H9 (cell line): ENCODE measurements at regions not wholly inside any gene's neighbourhood (a gene's known extent, or its start where the extent isn't known, plus 50 kb on each side); places are given as distances from the start of the nearest gene placed in this dataset.

Experiments used
- DNase-seq: peaks from one replicate; pipeline ENCODE4 v3.0.0-alpha.2; 2017
- H2AFZ ChIP-seq: one replicate; pipeline ENCODE4 v1.6.1; 2013; ENCODE audit warnings: mild to moderate bottlenecking, low read length, control low read depth, moderate library complexity
- H2AK5ac ChIP-seq: 2 replicates; pipeline ENCODE4 v1.6.1; 2013; ENCODE audit warnings: low read length, control low read depth, mixed read lengths; ENCODE audit not compliant: insufficient read length
- H2BK120ac ChIP-seq: one replicate; pipeline ENCODE4 v1.6.1; 2013; ENCODE audit warnings: low read depth, mild to moderate bottlenecking, low read length, control low read depth, inconsistent platforms; ENCODE audit not compliant: poor library complexity, severe bottlenecking
- H2BK12ac ChIP-seq: 2 replicates; pipeline ENCODE4 v1.6.1; 2013; ENCODE audit warnings: low read length, control low read depth, mixed read lengths, low read depth; ENCODE audit not compliant: insufficient read length
- H2BK15ac ChIP-seq: 2 replicates; pipeline ENCODE4 v1.6.1; 2013; ENCODE audit warnings: low read depth, low read length, control low read depth
- H2BK20ac ChIP-seq: one replicate; pipeline ENCODE4 v1.6.1; 2013; ENCODE audit warnings: low read depth, mild to moderate bottlenecking, low read length, control low read depth, inconsistent platforms; ENCODE audit not compliant: poor library complexity, severe bottlenecking
- H2BK5ac ChIP-seq: 2 replicates; pipeline ENCODE4 v1.6.1; 2013; ENCODE audit warnings: low read length, control low read depth, mixed read lengths; ENCODE audit not compliant: insufficient read length
- H3K14ac ChIP-seq: 2 replicates; pipeline ENCODE4 v1.6.1; 2013; ENCODE audit warnings: low read length, control low read depth; ENCODE audit not compliant: insufficient read depth
- H3K18ac ChIP-seq: 2 replicates; pipeline ENCODE4 v1.6.1; 2013; ENCODE audit warnings: low read depth, mild to moderate bottlenecking, mixed read lengths, low read length, control low read depth; ENCODE audit not compliant: insufficient read length
- H3K23ac ChIP-seq: 2 replicates; pipeline ENCODE4 v1.6.1; 2013; ENCODE audit warnings: low read length, control low read depth, mixed read lengths, low read depth; ENCODE audit not compliant: insufficient read length
- H3K23me2 ChIP-seq: 2 replicates; pipeline ENCODE4 v1.6.1; 2013; ENCODE audit warnings: low read depth, mild to moderate bottlenecking, mixed read lengths, low read length, control low read depth; ENCODE audit not compliant: insufficient read length, poor library complexity, severe bottlenecking
- H3K27ac ChIP-seq: 2 replicates; pipeline ENCODE4 v1.5.1; 2013; ENCODE audit warnings: low read length, control low read depth, mixed read lengths, low read depth; ENCODE audit not compliant: insufficient read length
- H3K27me3 ChIP-seq: 2 replicates; pipeline ENCODE4 v1.6.1; 2013; ENCODE audit warnings: low read length, control low read depth, inconsistent platforms; ENCODE audit not compliant: insufficient read depth
- H3K4ac ChIP-seq: 2 replicates; pipeline ENCODE4 v1.6.1; 2013; ENCODE audit warnings: low read depth, mild to moderate bottlenecking, control low read depth, inconsistent platforms, low read length, moderate library complexity
- H3K4me1 ChIP-seq: 2 replicates; pipeline ENCODE4 v1.6.1; 2013; ENCODE audit warnings: low read length, control low read depth, inconsistent platforms; ENCODE audit not compliant: insufficient read depth
- H3K4me2 ChIP-seq: 2 replicates; pipeline ENCODE4 v1.6.1; 2013; ENCODE audit warnings: low read length, control low read depth, mixed read lengths; ENCODE audit not compliant: insufficient read length, insufficient read depth
- H3K56ac ChIP-seq: 2 replicates; pipeline ENCODE4 v1.6.1; 2013; ENCODE audit warnings: low read depth, mild to moderate bottlenecking, mixed read lengths, low read length, control low read depth; ENCODE audit not compliant: insufficient read length
- H3K79me1 ChIP-seq: 2 replicates; pipeline ENCODE4 v1.6.1; 2013; ENCODE audit warnings: low read depth, mild to moderate bottlenecking, moderate library complexity, low read length, control low read depth, inconsistent platforms; ENCODE audit not compliant: insufficient read depth, poor library complexity, severe bottlenecking
- H3K79me2 ChIP-seq: 2 replicates; pipeline ENCODE4 v1.6.1; 2013; ENCODE audit warnings: low read length, control low read depth, inconsistent platforms; ENCODE audit not compliant: insufficient read depth
- H3K9ac ChIP-seq: 2 replicates; pipeline ENCODE4 v1.6.1; 2013; ENCODE audit warnings: low read length, control low read depth, mixed read lengths; ENCODE audit not compliant: insufficient read length; ENCODE audit errors: extremely low read depth
- H3K9me3 ChIP-seq: one replicate; pipeline ENCODE4 v1.6.1; 2013; ENCODE audit warnings: low read depth, low read length, inconsistent platforms; ENCODE audit not compliant: control insufficient read depth
- H3T11ph ChIP-seq: one replicate; pipeline ENCODE4 v1.6.1; 2013; ENCODE audit warnings: mild to moderate bottlenecking, low read length, control low read depth, inconsistent platforms
- H4K20me1 ChIP-seq: one replicate; pipeline ENCODE4 v1.6.1; 2013; ENCODE audit not compliant: control insufficient read depth, insufficient read length, insufficient read depth
- H4K5ac ChIP-seq: 2 replicates; pipeline ENCODE4 v1.6.1; 2013; ENCODE audit warnings: low read depth, mild to moderate bottlenecking, mixed read lengths, low read length, control low read depth; ENCODE audit not compliant: insufficient read length
- H4K8ac ChIP-seq: replicated peaks from 2 replicates; pipeline ENCODE4 v1.6.1; 2013; ENCODE audit warnings: low read length, control low read depth, mixed read lengths, low read depth; ENCODE audit not compliant: insufficient read length
- H4K91ac ChIP-seq: 2 replicates; pipeline ENCODE4 v1.6.1; 2013; ENCODE audit warnings: low read depth, mild to moderate bottlenecking, moderate library complexity, mixed read lengths, low read length, control low read depth; ENCODE audit not compliant: insufficient read length
- H3K27ac Mint-ChIP-seq, 3 experiments: 2 replicates in 2 of 3; 3 replicates in 1 of 3; pipeline ENCODE4 v1.8.0; 2020 to 2021; ENCODE audit warnings: mixed read lengths in 3 of 3, mild to moderate bottlenecking in 1 of 3, moderate library complexity in 1 of 3
- H3K27me3 Mint-ChIP-seq: 2 replicates; pipeline ENCODE4 v1.8.0; 2021; ENCODE audit warnings: low read depth, mild to moderate bottlenecking, moderate library complexity, mixed read lengths
- H3K36me3 Mint-ChIP-seq, 3 experiments: 2 replicates in 2 of 3; 3 replicates in 1 of 3; pipeline ENCODE4 v1.8.0; 2020 to 2021; ENCODE audit warnings: low read depth in 3 of 3, mixed read lengths in 3 of 3; ENCODE audit not compliant: insufficient read depth in 1 of 3
- H3K4me1 Mint-ChIP-seq, 2 experiments: 2 replicates each; pipeline ENCODE4 v1.8.0; 2020; ENCODE audit warnings: mixed read lengths in 2 of 2
- H3K4me3 Mint-ChIP-seq, 2 experiments: 2 replicates in 1 of 2; 3 replicates in 1 of 2; pipeline ENCODE4 v1.8.0; 2020 to 2021; ENCODE audit warnings: mild to moderate bottlenecking in 2 of 2, mixed read lengths in 2 of 2, moderate library complexity in 1 of 2
- H3K9me3 Mint-ChIP-seq, 2 experiments: 2 replicates in 1 of 2; 3 replicates in 1 of 2; pipeline ENCODE4 v1.8.0; 2020; ENCODE audit warnings: mild to moderate bottlenecking in 2 of 2, mixed read lengths in 2 of 2, moderate library complexity in 1 of 2
- WGBS: extraction: QIAGEN DNeasy Blood & Tissue Kit; methylation state at CpG from one replicate; pipeline ENCODE4 v1.1.7; 2013; ENCODE audit warnings: missing lambda C conversion rate, low lambda C conversion rate, mixed read lengths; ENCODE audit not compliant: insufficient read length; ENCODE audit errors: extremely low coverage; 5-methylcytosine and 5-hydroxymethylcytosine counted together
- TF ChIP-seq, protein P1 (sequence below): fragments of 200-600 bp; sonication (generic); conservative IDR thresholded peaks from 3 replicates; pipeline ENCODE4 v1.8.0; 2021; ENCODE audit warnings: antibody characterized with exemption, mild to moderate bottlenecking

- Histone ChIP-seq H3K56ac (no peak overlapping the region), H3K23ac (no peak overlapping the region), H3K79me2 (no peaks in the 10 kb centered on the region), H3K9me3 (no peaks in the 10 kb centered on the region), H3K9ac (no peak overlapping the region), H3T11ph (no peak overlapping the region), H2BK120ac (no peak overlapping the region), H4K8ac (no peak overlapping the region), H2AFZ (no peak overlapping the region), H2AK5ac (no peak overlapping the region), H3K27ac (no peak overlapping the region), H3K4me1 (no peaks in the 10 kb centered on the region), H3K27me3 (no peaks in the 10 kb centered on the region), H2BK20ac (no peak overlapping the region), H3K18ac (no peak overlapping the region), H3K14ac (no peak overlapping the region), H3K4me2 (no peak overlapping the region), H2BK5ac (no peak overlapping the region), H4K20me1 (no peaks in the 10 kb centered on the region), H4K91ac (no peak overlapping the region), H2BK15ac (no peak overlapping the region), H3K4ac (no peak overlapping the region), H4K5ac (no peak overlapping the region), H3K79me1 (no peaks in the 10 kb centered on the region), H2BK12ac (no peak overlapping the region), H3K23me2 (no peaks in the 10 kb centered on the region)
- TF ChIP-seq, protein P1, sequence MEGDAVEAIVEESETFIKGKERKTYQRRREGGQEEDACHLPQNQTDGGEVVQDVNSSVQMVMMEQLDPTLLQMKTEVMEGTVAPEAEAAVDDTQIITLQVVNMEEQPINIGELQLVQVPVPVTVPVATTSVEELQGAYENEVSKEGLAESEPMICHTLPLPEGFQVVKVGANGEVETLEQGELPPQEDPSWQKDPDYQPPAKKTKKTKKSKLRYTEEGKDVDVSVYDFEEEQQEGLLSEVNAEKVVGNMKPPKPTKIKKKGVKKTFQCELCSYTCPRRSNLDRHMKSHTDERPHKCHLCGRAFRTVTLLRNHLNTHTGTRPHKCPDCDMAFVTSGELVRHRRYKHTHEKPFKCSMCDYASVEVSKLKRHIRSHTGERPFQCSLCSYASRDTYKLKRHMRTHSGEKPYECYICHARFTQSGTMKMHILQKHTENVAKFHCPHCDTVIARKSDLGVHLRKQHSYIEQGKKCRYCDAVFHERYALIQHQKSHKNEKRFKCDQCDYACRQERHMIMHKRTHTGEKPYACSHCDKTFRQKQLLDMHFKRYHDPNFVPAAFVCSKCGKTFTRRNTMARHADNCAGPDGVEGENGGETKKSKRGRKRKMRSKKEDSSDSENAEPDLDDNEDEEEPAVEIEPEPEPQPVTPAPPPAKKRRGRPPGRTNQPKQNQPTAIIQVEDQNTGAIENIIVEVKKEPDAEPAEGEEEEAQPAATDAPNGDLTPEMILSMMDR, result no peak
- no CpG with 5 or more reads among the region's 2 CpGs for WGBS
- H3K9me3 Mint-ChIP-seq, result no peaks in the 10 kb centered on the region
- no peak for DNase-seq
- H3K27me3 Mint-ChIP-seq, result no peaks in the 10 kb centered on the region
- H3K27ac Mint-ChIP-seq, result no peak overlapping the region
- no peaks in the 10 kb centered on the region for H3K36me3 Mint-ChIP-seq
- no peak overlapping the region for H3K4me3 Mint-ChIP-seq
- peaks cover 8 to 10% of the 10 kb centered on the region in 2 experiments for H3K4me1 Mint-ChIP-seq
These were observed 99.5 kb upstream of the SLC4A4 start for GRCh38 chr4:71239365-71239764.
